Lower leg skin (tissue), 4 donors: ENCODE measurements at regions not wholly inside any gene's neighbourhood (a gene's known extent, or its start where the extent isn't known, plus 50 kb on each side); places are given as distances from the start of the nearest gene placed in this dataset.

Experiments
- DNase-seq, 2 donors: peaks; one replicate each; pipeline ENCODE4 v3.0.0-alpha.2; 2019; ENCODE audit warnings: low spot score in 2 of 2
- H3K4me3 ChIP-seq: fragments of 200-600 bp; sonication (generic); 2 replicates; pipeline ENCODE4 v1.5.1; 2017; ENCODE audit warnings: mild to moderate bottlenecking, low read depth; ENCODE audit not compliant: poor library complexity, severe bottlenecking
- CTCF ChIP-seq, 3 donors: fragments of 450-650 bp; IDR thresholded peaks; one replicate each; pipeline ENCODE4 v1.5.1; 2016; ENCODE audit warnings: antibody characterized with exemption in 3 of 3, mild to moderate bottlenecking in 3 of 3, moderate library complexity in 2 of 3
- POLR2A ChIP-seq, 2 donors: fragments of 450-650 bp; IDR thresholded peaks; one replicate each; pipeline ENCODE4 v1.6.1; 2016 to 2017; ENCODE audit warnings: antibody characterized with exemption in 2 of 2, mild to moderate bottlenecking in 1 of 2, moderate library complexity in 1 of 2
- WGBS, 2 donors: methylation state at CpG; one replicate each; pipeline ENCODE4 v1.1.5; 2018; 5-methylcytosine and 5-hydroxymethylcytosine counted together
- intact Hi-C: fragments of 100-400 bp; cut with DNase I; formaldehyde crosslinking; loops from one replicate; pipeline ENCODE4 v1.15.0; 2023; ENCODE audit warnings: low total_unique reads

GRCh38 chr6:156046268-156046665 is 590.6 kb upstream of the NOX3 start:
- H3K4me3 ChIP-seq: no peak overlapping the region
- DNase-seq: no peak
- no peak for TF ChIP-seq POLR2A (IDR thresholded peaks at IDR 0.05)
- no peak for TF ChIP-seq CTCF (IDR thresholded peaks at IDR 0.05)
- 44 to 59% methylated on average over 2 of the region's 2 CpGs for WGBS, 2 donors
- intact Hi-C loops: no loop called here

- no peak overlapping the region for H3K4me3 ChIP-seq
- no peak for DNase-seq
- no peak for TF ChIP-seq CTCF (IDR thresholded peaks at IDR 0.05)
- intact Hi-C loops: no loop called here
- WGBS, 2 donors: 69 to 70% methylated on average over 6 of the region's 6 CpGs
Observed at GRCh38 chr6:156045401-156046267, 590.0 kb upstream of the NOX3 start.

GRCh38 chr6:156033598-156033997 is 578.0 kb upstream of the NOX3 start:
- no peak overlapping the region for H3K4me3 ChIP-seq
- no peak for DNase-seq
- intact Hi-C loops: no loop called here
- TF ChIP-seq CTCF (IDR thresholded peaks at IDR 0.05): no peak
- TF ChIP-seq POLR2A (IDR thresholded peaks at IDR 0.05): no peak

- no peak overlapping the region for H3K4me3 ChIP-seq
- intact Hi-C loops: no loop called here
- WGBS, 2 donors: 42 to 60% methylated on average over 1 of the region's 1 CpG
- TF ChIP-seq CTCF (IDR thresholded peaks at IDR 0.05) (no peak), POLR2A (IDR thresholded peaks at IDR 0.05) (no peak)
- no peak for DNase-seq
Observed at GRCh38 chr6:156031516-156031915, 575.9 kb upstream of the NOX3 start.

GRCh38 chr6:156030053-156030452 is 574.4 kb upstream of the NOX3 start:
- no peak overlapping the region for H3K4me3 ChIP-seq
- TF ChIP-seq POLR2A (IDR thresholded peaks at IDR 0.05) (no peak), CTCF (IDR thresholded peaks at IDR 0.05) (no peak)
- no peak for DNase-seq
- intact Hi-C loops: no loop called here
- 90 to 93% methylated on average over 2 of the region's 2 CpGs for WGBS, 2 donors
